Osteoblast (primary cell): ENCODE measurements at regions not wholly inside any gene's neighbourhood (a gene's known extent, or its start where the extent isn't known, plus 50 kb on each side); places are given as distances from the start of the nearest gene placed in this dataset.

Experiments
- DNase-seq: peaks from one replicate; pipeline ENCODE4 v3.0.0; 2011; ENCODE audit warnings: low spot score, mixed read lengths; ENCODE audit not compliant: insufficient read length; ENCODE audit errors: missing footprints
- H2AFZ ChIP-seq: 2 replicates; pipeline ENCODE4 v1.6.0; 2011; ENCODE audit warnings: mild to moderate bottlenecking, low read length
- H3K27ac ChIP-seq: 2 replicates; pipeline ENCODE4 v1.5.1; 2011; ENCODE audit warnings: mild to moderate bottlenecking, low read depth, low read length, moderate library complexity
- H3K27me3 ChIP-seq: 2 replicates; pipeline ENCODE4 v1.6.0; 2012; ENCODE audit warnings: mild to moderate bottlenecking, control low read depth, inconsistent platforms, low read length, moderate library complexity; ENCODE audit not compliant: insufficient read depth
- H3K36me3 ChIP-seq: 2 replicates; pipeline ENCODE4 v1.5.1; 2011; ENCODE audit warnings: mild to moderate bottlenecking, low read length, control low read depth, moderate library complexity; ENCODE audit not compliant: insufficient read depth
- H3K4me1 ChIP-seq: 2 replicates; pipeline ENCODE4 v1.5.1; 2011; ENCODE audit warnings: mild to moderate bottlenecking, low read length, control low read depth, moderate library complexity; ENCODE audit not compliant: insufficient read depth
- H3K4me2 ChIP-seq: 2 replicates; pipeline ENCODE4 v1.6.0; 2011; ENCODE audit warnings: mild to moderate bottlenecking, low read length; ENCODE audit not compliant: insufficient read depth
- H3K4me3 ChIP-seq: fragments of 200-600 bp; sonication (generic); 3 replicates; pipeline ENCODE4 v1.5.1; 2012; ENCODE audit warnings: mild to moderate bottlenecking, low read length, inconsistent platforms; ENCODE audit not compliant: insufficient read depth
- H3K79me2 ChIP-seq: 2 replicates; pipeline ENCODE4 v1.6.0; 2012; ENCODE audit warnings: mild to moderate bottlenecking, low read length, control low read depth, inconsistent platforms; ENCODE audit not compliant: insufficient read depth
- H3K9me3 ChIP-seq: 2 replicates; pipeline ENCODE4 v1.5.1; 2011; ENCODE audit warnings: low read depth, low read length, control low read depth
- H4K20me1 ChIP-seq: 2 replicates; pipeline ENCODE4 v1.6.0; 2012; ENCODE audit warnings: mild to moderate bottlenecking, low read length, control low read depth; ENCODE audit not compliant: insufficient read depth
- TF ChIP-seq, protein P1 (sequence below): IDR thresholded peaks from 2 replicates; pipeline ENCODE4 v1.5.1; 2011; ENCODE audit warnings: mild to moderate bottlenecking, low read depth, low read length, moderate library complexity; ENCODE audit errors: extremely low read depth

DNA sequence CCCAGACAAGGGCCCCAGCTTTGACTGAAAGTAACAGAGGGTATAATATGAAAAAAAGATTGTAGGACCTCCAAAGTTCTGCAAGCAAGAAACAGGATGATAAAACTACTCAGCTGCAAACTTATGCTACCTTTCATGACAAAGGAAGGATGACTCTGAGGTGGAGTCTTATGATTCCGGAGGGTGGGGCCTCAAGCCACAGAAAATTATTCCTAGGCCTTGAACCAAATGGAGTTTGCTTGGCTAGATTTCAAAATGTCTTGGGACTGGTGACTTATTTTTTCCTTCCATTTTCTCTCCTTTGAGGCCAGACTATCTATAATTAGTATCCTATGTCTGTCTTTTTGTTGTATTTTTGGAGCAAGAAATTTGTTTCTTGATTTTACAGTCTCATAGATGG, 336.4 kb downstream of the LRIG3 start:
- H3K27ac ChIP-seq, result no peak overlapping the region
- H3K79me2 ChIP-seq, result no peaks in the 10 kb centered on the region
- H3K9me3 ChIP-seq, result no peaks in the 10 kb centered on the region
- DNase-seq, result no peak
- no peaks in the 10 kb centered on the region for H3K36me3 ChIP-seq
- TF ChIP-seq, protein P1, sequence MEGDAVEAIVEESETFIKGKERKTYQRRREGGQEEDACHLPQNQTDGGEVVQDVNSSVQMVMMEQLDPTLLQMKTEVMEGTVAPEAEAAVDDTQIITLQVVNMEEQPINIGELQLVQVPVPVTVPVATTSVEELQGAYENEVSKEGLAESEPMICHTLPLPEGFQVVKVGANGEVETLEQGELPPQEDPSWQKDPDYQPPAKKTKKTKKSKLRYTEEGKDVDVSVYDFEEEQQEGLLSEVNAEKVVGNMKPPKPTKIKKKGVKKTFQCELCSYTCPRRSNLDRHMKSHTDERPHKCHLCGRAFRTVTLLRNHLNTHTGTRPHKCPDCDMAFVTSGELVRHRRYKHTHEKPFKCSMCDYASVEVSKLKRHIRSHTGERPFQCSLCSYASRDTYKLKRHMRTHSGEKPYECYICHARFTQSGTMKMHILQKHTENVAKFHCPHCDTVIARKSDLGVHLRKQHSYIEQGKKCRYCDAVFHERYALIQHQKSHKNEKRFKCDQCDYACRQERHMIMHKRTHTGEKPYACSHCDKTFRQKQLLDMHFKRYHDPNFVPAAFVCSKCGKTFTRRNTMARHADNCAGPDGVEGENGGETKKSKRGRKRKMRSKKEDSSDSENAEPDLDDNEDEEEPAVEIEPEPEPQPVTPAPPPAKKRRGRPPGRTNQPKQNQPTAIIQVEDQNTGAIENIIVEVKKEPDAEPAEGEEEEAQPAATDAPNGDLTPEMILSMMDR, result no peak
- H4K20me1 ChIP-seq, result no peaks in the 10 kb centered on the region
- H3K4me2 ChIP-seq, result no peak overlapping the region
- peak overlapping the region; percentile 62 for H2AFZ ChIP-seq
- no peaks in the 10 kb centered on the region for H3K27me3 ChIP-seq
- H3K4me1 ChIP-seq, result peaks cover 18% of the 10 kb centered on the region
- no peak overlapping the region for H3K4me3 ChIP-seq

DNA sequence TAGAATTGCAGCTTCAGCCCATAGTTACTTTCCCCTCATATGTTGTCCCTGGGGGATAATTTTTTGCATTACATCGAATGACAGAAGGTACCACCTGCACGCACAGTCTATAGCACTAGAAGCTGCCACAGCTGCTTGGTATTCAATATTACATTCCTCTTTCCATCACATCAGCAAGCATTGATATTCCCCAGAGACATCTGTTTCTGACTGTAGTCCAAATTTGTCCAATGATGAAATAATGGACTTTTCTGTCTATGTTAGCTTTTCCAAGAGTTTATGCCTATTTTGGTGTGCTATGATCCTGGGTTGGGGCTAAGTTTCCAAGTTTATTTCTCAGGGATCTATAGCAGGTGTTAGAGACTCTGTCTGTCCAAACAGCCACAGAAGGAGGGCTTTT, 335.4 kb downstream of the LRIG3 start:
- no peaks in the 10 kb centered on the region for H3K27me3 ChIP-seq
- no peak overlapping the region for H3K4me3 ChIP-seq
- H4K20me1 ChIP-seq, result no peaks in the 10 kb centered on the region
- no peaks in the 10 kb centered on the region for H3K9me3 ChIP-seq
- H3K36me3 ChIP-seq, result no peaks in the 10 kb centered on the region
- H3K4me2 ChIP-seq, result no peak overlapping the region
- H3K27ac ChIP-seq, result no peak overlapping the region
- no peaks in the 10 kb centered on the region for H3K79me2 ChIP-seq
- TF ChIP-seq, protein P1, result no peak
- peaks cover 18% of the 10 kb centered on the region for H3K4me1 ChIP-seq
- no peak for DNase-seq
- no peak overlapping the region for H2AFZ ChIP-seq

DNA sequence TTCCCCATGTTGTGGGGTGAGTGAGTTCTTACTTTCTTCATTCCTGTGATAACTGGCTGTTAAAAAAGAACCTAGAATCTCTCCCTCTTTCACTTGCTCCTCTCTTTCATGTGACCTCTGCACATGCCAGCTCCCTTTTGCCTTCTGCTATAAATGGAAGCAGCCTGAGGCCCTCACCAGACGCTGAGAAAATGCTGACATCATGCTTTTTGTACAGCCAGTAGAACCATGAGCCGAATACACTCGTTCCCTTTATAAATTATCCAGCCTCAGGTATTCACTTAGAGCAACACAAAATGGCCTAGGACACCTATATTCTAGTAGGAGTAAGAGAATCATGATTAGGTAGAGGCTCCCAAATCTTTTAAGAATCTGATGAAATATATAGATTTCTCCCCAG, 333.5 kb downstream of the LRIG3 start:
- Histone ChIP-seq H2AFZ (no peak overlapping the region), H4K20me1 (no peaks in the 10 kb centered on the region), H3K79me2 (no peaks in the 10 kb centered on the region), H3K36me3 (no peaks in the 10 kb centered on the region), H3K9me3 (no peaks in the 10 kb centered on the region), H3K27ac (no peak overlapping the region), H3K4me1 (peaks cover 18% of the 10 kb centered on the region), H3K4me2 (no peak overlapping the region), H3K4me3 (no peak overlapping the region), H3K27me3 (no peaks in the 10 kb centered on the region)
- TF ChIP-seq, protein P1, result no peak
- no peak for DNase-seq

DNA sequence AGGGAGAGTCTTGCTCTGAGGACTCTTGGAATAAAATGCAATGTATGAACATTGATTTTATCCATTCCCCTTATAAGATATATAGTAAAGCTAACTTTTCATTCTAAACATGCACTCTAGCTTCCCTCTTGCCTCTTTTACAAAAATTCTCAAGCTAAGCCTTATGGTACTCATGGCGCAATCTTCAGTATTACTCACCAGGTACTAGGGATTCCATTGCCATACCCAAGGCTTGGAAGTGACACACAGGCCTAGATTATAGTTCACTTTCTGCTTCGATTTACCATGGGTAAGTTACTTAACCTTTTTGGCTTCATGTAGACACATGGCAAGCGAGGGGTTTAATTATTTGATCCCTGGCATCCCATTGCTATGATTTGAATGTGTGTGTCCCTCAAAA, 331.5 kb downstream of the LRIG3 start:
- TF ChIP-seq, protein P1, result no peak
- Histone ChIP-seq H4K20me1 (no peaks in the 10 kb centered on the region), H3K27ac (no peak overlapping the region), H3K4me1 (peaks cover 13% of the 10 kb centered on the region), H3K36me3 (no peaks in the 10 kb centered on the region), H3K9me3 (no peaks in the 10 kb centered on the region), H3K79me2 (no peaks in the 10 kb centered on the region), H3K27me3 (no peaks in the 10 kb centered on the region), H2AFZ (no peak overlapping the region), H3K4me2 (no peak overlapping the region), H3K4me3 (no peak overlapping the region)
- peak; percentile 30 for DNase-seq
